Breast epithelium (tissue), 3 donors: ENCODE measurements at regions not wholly inside any gene's neighbourhood (a gene's known extent, or its start where the extent isn't known, plus 50 kb on each side); places are given as distances from the start of the nearest gene placed in this dataset.

Experiments used
- CTCF ChIP-seq, 3 donors: fragments of 450-650 bp; IDR thresholded peaks; one replicate each; pipeline ENCODE4 v1.5.1; 2016 to 2017; ENCODE audit warnings: antibody characterized with exemption in 3 of 3, mild to moderate bottlenecking in 3 of 3, moderate library complexity in 3 of 3
- POLR2A ChIP-seq: fragments of 450-650 bp; IDR thresholded peaks from one replicate; pipeline ENCODE4 v1.6.1; 2016; ENCODE audit warnings: antibody characterized with exemption, mild to moderate bottlenecking, moderate library complexity
- POLR2AphosphoS5 ChIP-seq, 3 donors: sonication (generic); formaldehyde crosslinking; IDR thresholded peaks; one replicate each; pipeline ENCODE4 v1.6.1; 2017; ENCODE audit warnings: antibody characterized with exemption in 3 of 3

- no peak for TF ChIP-seq CTCF (IDR thresholded peaks at IDR 0.05)
- no peak for TF ChIP-seq POLR2A
- no peak for TF ChIP-seq POLR2AphosphoS5 (IDR thresholded peaks at IDR 0.05)
These were observed 117.0 kb upstream of the POU3F2 start for GRCh38 chr6:98717322-98717877.
